GM19397 (cell line): ENCODE measurements at regions not wholly inside any gene's neighbourhood (a gene's known extent, or its start where the extent isn't known, plus 50 kb on each side); places are given as distances from the start of the nearest gene placed in this dataset.
"Not testable (repeated sequence)": the region's sequence is repeated elsewhere in the genome, so short reads cannot be mapped to it uniquely, and the experiment has no call there.

Experiments used
- ATAC-seq: cut with Tn5 transposase; IDR thresholded peaks from one replicate; pipeline ENCODE4 v1.9.1; 2021; ENCODE audit warnings: mild to moderate bottlenecking, moderate library complexity; ENCODE audit not compliant: unreplicated experiment

DNA sequence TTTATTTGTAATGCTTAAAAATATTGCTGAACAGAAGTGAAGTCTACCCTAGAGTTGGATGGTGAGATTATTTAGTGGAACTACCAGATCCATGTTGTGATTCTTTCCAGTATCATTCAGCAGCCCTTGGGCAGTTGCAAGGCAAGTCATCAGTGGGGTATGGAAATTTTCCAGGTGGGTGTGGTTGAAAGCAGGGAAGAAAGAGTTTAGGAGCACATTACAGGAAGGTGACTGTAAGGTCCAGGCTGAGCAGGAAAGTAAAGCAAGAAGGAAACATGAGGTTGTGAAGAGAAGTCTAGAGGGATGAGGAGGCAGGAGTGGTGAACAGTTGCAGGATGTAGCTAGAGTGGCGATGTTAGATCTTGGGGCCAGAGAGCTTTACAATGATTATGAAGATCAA is 178.0 kb upstream of the ROPN1B start:
- ATAC-seq: not testable (repeated sequence)

DNA sequence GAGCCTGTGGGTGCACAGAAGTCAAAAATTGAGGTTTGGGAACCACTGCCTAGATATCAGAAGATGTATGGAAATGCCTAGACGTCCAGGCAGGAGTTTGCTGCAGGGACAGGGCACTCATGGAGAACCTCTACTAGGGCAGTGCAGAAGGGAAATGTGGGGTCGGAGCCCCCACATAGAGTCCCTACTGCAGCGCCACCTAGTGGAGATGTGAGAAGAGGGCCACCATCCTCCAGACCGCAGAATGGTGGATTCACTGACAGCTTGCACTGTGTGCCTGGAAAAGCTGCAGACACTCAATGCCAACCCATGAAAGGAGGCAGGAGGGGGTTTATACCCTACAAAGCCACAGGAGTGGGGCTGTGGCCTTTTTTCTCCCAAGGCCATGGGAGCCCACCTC is 159.0 kb upstream of the ROPN1B start:
- ATAC-seq: not testable (repeated sequence)

- ATAC-seq: not testable (repeated sequence)
These were observed 146.8 kb upstream of the ROPN1B start for GRCh38 chr3:125822175-125822574.

DNA sequence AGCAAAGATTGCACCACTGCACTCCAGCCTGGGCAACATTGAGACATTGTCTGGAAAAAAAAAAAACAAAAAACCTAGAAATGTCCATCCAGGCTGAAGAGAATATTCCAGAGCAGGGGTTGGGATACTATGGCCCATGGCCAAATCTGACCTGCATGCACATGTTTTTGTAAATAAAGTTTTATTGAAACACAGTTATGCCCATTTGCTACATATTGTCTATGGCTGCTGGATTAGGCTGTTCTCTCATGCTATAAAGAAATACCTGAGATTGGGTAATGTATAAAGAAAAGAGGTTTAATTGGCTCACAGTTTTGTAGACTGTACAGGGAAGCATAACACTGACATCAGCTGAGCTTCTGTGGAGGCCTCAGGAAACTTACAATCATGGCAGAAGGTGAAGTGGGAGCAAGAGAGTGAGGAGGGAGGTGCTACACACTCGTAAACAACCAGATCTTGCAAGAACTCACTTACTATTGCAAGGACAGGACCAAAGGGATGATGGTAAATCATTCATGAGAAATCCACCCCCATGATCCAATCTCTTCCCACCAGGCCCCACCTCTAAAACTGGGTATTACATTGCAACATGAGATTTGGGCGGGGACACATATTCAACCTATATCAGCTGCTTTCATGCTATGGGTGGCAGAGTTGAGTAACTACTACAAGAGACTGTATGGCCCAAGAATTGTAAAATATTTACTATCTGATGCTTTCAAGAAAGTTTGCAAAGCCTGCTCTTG is 137.8 kb upstream of the ROPN1B start:
- ATAC-seq: not testable (repeated sequence)

- not testable (repeated sequence) for ATAC-seq
These were observed 133.4 kb upstream of the ROPN1B start for GRCh38 chr3:125835562-125835961.

DNA sequence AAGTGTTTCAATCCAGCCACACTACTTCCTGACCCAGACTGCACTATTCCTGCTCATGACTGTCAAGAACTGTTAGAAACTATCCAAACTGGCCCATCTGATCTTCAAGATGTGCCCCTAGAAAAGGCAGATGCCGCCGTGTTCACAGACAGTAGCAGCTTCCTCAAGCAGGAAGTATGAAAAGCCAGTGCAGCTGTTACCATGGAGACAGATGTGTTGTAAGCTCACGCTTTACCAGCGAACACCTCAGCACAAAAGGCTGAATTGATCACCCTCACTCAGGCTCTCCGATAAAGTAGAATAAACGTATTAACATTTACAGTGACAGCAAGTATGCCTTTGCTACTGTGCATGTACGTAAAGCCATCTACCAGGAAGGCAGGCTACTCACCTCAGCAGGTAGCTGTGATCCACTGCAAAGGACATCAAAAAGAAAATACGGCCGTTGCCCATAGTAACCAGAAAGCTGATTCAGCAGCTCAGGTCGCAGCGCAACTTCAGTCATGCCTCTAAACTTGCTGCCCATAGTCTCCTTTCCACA is 132.9 kb upstream of the ROPN1B start:
- not testable (repeated sequence) for ATAC-seq

- ATAC-seq: not testable (repeated sequence)
These were observed 132.2 kb upstream of the ROPN1B start for GRCh38 chr3:125836786-125837185.

- ATAC-seq: not testable (repeated sequence)
These were observed 130.1 kb upstream of the ROPN1B start for GRCh38 chr3:125838857-125839256.

DNA sequence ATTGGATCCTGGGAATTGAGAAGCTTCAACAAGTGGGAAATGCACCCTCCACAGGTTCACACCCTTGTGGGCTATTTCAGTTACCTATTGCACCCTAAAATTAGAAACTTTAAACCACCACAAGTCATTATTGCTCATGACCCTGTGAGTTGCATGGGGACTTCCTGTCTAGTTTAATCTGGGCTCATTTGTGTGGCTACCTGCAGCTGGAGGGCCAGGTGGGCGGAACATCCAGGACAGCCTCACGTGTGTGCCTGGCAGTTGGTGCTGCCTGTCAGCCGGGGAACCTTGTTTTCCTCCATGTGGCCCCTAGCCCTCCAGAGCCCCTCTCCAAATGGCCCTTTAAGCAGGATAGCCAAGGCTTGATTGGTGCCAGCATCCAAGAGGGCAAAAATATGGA is 128.5 kb upstream of the ROPN1B start:
- not testable (repeated sequence) for ATAC-seq

GRCh38 chr3:125847966-125848365 is 121.0 kb upstream of the ROPN1B start:
- ATAC-seq: not testable (repeated sequence)

GRCh38 chr3:125855006-125855405 is 114.0 kb upstream of the ROPN1B start:
- not testable (repeated sequence) for ATAC-seq

- ATAC-seq: not testable (repeated sequence)
These were observed 108.4 kb upstream of the ROPN1B start for GRCh38 chr3:125860547-125860946.

GRCh38 chr3:125862841-125863254 is 106.1 kb upstream of the ROPN1B start:
- ATAC-seq: not testable (repeated sequence)

GRCh38 chr3:125864532-125864931 is 104.4 kb upstream of the ROPN1B start:
- ATAC-seq: not testable (repeated sequence)

- not testable (repeated sequence) for ATAC-seq
These were observed 83.0 kb upstream of the ROPN1B start for GRCh38 chr3:125886006-125886405.

DNA sequence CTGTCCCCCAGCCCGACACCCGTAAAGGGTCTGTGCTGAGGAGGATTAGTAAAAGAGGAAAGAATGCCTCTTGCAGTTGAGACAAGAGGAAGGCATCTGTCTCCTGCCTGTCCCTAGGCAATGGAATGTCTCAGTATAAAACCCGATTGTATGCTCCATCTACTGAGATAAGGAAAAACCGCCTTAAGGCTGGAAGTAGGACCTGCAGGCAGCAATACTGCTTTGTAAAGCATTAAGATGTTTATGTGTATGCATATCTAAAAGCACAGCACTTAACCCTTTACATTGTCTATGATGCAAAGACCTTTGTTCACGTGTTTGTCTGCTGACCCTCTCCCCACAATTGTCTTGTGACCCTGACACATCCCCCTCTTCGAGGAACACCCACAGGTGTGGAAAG is 69.8 kb upstream of the ROPN1B start:
- not testable (repeated sequence) for ATAC-seq

DNA sequence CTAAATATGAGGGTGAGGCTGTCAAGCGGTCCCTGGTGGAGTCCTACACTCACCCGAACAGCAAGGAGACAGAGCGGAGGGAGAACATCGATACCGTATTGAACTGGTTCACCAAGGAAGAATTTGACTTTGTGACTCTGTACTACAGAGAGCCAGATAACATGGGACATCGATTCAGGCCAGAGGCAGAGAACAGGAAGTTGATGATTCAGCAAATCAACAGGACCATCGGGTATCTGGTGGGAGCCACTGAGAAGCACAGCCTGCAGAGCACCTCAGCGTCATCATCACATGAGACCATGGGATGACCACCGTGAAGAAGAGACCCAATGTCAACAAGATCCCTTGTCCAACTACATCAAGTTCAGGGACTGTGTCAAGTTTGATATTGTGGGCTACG is 67.5 kb upstream of the ROPN1B start:
- ATAC-seq: not testable (repeated sequence)

GRCh38 chr3:125903780-125904455 is 65.1 kb upstream of the ROPN1B start:
- not testable (repeated sequence) for ATAC-seq

GRCh38 chr3:125907279-125907678 is 61.7 kb upstream of the ROPN1B start:
- ATAC-seq: not testable (repeated sequence)

DNA sequence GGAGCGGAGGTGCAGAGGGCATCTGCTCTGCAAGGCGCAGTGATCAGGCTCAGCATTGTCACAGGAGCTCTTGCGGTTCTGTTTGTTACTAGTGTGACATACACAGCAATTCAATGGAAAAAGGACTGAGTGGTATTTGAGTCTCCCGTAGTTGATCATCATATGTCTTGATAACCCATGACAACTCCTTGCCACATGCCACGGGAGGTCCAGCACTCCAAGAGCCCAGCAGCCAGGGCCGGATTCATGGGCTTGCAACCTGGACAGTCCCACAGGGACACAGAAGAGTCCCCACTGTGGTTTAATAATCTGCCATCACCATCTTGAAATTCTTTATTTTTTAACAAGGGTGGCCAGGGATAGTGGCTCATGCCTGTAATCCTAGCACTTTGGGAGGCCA is 58.1 kb upstream of the ROPN1B start:
- ATAC-seq: not testable (repeated sequence)

GRCh38 chr3:125914608-125915436 is 54.2 kb upstream of the ROPN1B start:
- not testable (repeated sequence) for ATAC-seq
